Activated naive CD4-positive, alpha-beta T cell treated with anti-CD3 and anti-CD28 coated beads for 36 hours (primary cell): ENCODE measurements at regions not wholly inside any gene's neighbourhood (a gene's known extent, or its start where the extent isn't known, plus 50 kb on each side); places are given as distances from the start of the nearest gene placed in this dataset.
"Not testable (repeated sequence)": the region's sequence is repeated elsewhere in the genome, so short reads cannot be mapped to it uniquely, and the experiment has no call there.

Experiments
- CTCF ChIA-PET: fragments of 350-600 bp; sonication (Branson Sonifier 250); formaldehyde crosslinking; loops from one replicate; lab custom pipeline; 2021; ENCODE audit warnings: antibody characterized with exemption; lab: Charles Lee
- DNase-seq: peaks from one replicate; pipeline ENCODE4 v3.0.0-alpha.2; 2020
- H3K27ac Mint-ChIP-seq: one replicate; pipeline ENCODE4 v1.8.0; 2021; ENCODE audit warnings: mild to moderate bottlenecking, mixed read lengths
- H3K27me3 Mint-ChIP-seq: one replicate; pipeline ENCODE4 v1.8.0; 2021; ENCODE audit warnings: low read depth, mixed read lengths
- H3K36me3 Mint-ChIP-seq: one replicate; pipeline ENCODE4 v1.8.0; 2021; ENCODE audit warnings: low read depth, mixed read lengths
- H3K4me1 Mint-ChIP-seq: one replicate; pipeline ENCODE4 v1.8.0; 2021; ENCODE audit warnings: low read depth, mixed read lengths
- H3K4me3 Mint-ChIP-seq: one replicate; pipeline ENCODE4 v1.8.0; 2021; ENCODE audit warnings: mild to moderate bottlenecking, moderate library complexity, mixed read lengths
- H3K9me3 Mint-ChIP-seq: one replicate; pipeline ENCODE4 v1.8.0; 2021; ENCODE audit warnings: mixed read lengths
- intact Hi-C: fragments of 100-400 bp; cut with micrococcal nuclease; formaldehyde crosslinking; loops from one replicate; pipeline ENCODE4 v1.15.1; 2023

- DNase-seq, result no peak
- no peaks in the 10 kb centered on the region for H3K4me1 Mint-ChIP-seq
- H3K4me3 Mint-ChIP-seq, result no peak overlapping the region
- H3K36me3 Mint-ChIP-seq, result no peaks in the 10 kb centered on the region
- CTCF ChIA-PET, result no interaction called here
- H3K27me3 Mint-ChIP-seq, result peaks cover 3% of the 10 kb centered on the region
- intact Hi-C loops, result no loop called here
- H3K9me3 Mint-ChIP-seq, result no peaks in the 10 kb centered on the region
- H3K27ac Mint-ChIP-seq, result no peak overlapping the region
Measured at GRCh38 chr4:72205298-72205697, 173.5 kb downstream of the NPFFR2 start.

- CTCF ChIA-PET, result no interaction called here
- Mint-ChIP-seq H3K4me1 (no peaks in the 10 kb centered on the region), H3K36me3 (no peaks in the 10 kb centered on the region), H3K9me3 (no peaks in the 10 kb centered on the region), H3K27ac (no peak overlapping the region), H3K4me3 (no peak overlapping the region), H3K27me3 (peaks cover 5% of the 10 kb centered on the region)
- intact Hi-C loops, result no loop called here
- DNase-seq, result no peak
Measured at GRCh38 chr4:72205831-72206230, 174.0 kb downstream of the NPFFR2 start.

- CTCF ChIA-PET, result no interaction called here
- H3K36me3 Mint-ChIP-seq, result no peaks in the 10 kb centered on the region
- H3K9me3 Mint-ChIP-seq, result no peaks in the 10 kb centered on the region
- intact Hi-C loops, result no loop called here
- no peaks in the 10 kb centered on the region for H3K4me1 Mint-ChIP-seq
- no peak overlapping the region for H3K27ac Mint-ChIP-seq
- H3K27me3 Mint-ChIP-seq, result peaks cover 5% of the 10 kb centered on the region
- no peak overlapping the region for H3K4me3 Mint-ChIP-seq
- DNase-seq, result no peak
Measured at GRCh38 chr4:72207196-72207595, 175.4 kb downstream of the NPFFR2 start.

- Mint-ChIP-seq H3K27ac (no peak overlapping the region), H3K4me3 (no peak overlapping the region), H3K36me3 (no peaks in the 10 kb centered on the region), H3K27me3 (peaks cover 5% of the 10 kb centered on the region), H3K4me1 (no peaks in the 10 kb centered on the region), H3K9me3 (no peaks in the 10 kb centered on the region)
- no peak for DNase-seq
- CTCF ChIA-PET, result no interaction called here
- intact Hi-C loops, result no loop called here
Measured at GRCh38 chr4:72208421-72209075, 176.7 kb downstream of the NPFFR2 start.

- CTCF ChIA-PET, result interaction anchor here (0.5 kb wide), 1 partner anchor 20 kb away, joined by 3 read pairs; no protein-coding TSS in a partner anchor
- no peak for DNase-seq
- no peak overlapping the region for H3K27ac Mint-ChIP-seq
- no peak overlapping the region for H3K4me3 Mint-ChIP-seq
- peaks cover 5% of the 10 kb centered on the region for H3K27me3 Mint-ChIP-seq
- H3K9me3 Mint-ChIP-seq, result peaks cover 3% of the 10 kb centered on the region
- no peaks in the 10 kb centered on the region for H3K36me3 Mint-ChIP-seq
- no peaks in the 10 kb centered on the region for H3K4me1 Mint-ChIP-seq
- intact Hi-C loops, result no loop called here
Measured at GRCh38 chr4:72209600-72209999, 177.8 kb downstream of the NPFFR2 start.

- H3K36me3 Mint-ChIP-seq, H3K4me1 Mint-ChIP-seq, H3K4me3 Mint-ChIP-seq, CTCF ChIA-PET, H3K27ac Mint-ChIP-seq, H3K9me3 Mint-ChIP-seq, DNase-seq, intact Hi-C loops, H3K27me3 Mint-ChIP-seq: not testable (repeated sequence)
Measured at GRCh38 chr4:72213763-72214162, 182.0 kb downstream of the NPFFR2 start.

- Mint-ChIP-seq H3K9me3 (peaks cover 3% of the 10 kb centered on the region), H3K4me1 (no peaks in the 10 kb centered on the region), H3K36me3 (no peaks in the 10 kb centered on the region), H3K4me3 (no peak overlapping the region), H3K27me3 (peaks cover 2% of the 10 kb centered on the region), H3K27ac (no peak overlapping the region)
- CTCF ChIA-PET, result no interaction called here
- intact Hi-C loops, result no loop called here
- DNase-seq, result no peak
Measured at GRCh38 chr4:72215198-72215597, 183.4 kb downstream of the NPFFR2 start.

GRCh38 chr4:72216539-72217277 lies 184.9 kb downstream of the NPFFR2 start:
- Mint-ChIP-seq H3K27me3 (no peaks in the 10 kb centered on the region), H3K4me1 (no peaks in the 10 kb centered on the region), H3K4me3 (no peak overlapping the region), H3K9me3 (peaks cover 3% of the 10 kb centered on the region), H3K36me3 (no peaks in the 10 kb centered on the region), H3K27ac (no peak overlapping the region)
- CTCF ChIA-PET, result interaction anchor here (0.8 kb wide), 1 partner anchor 1787 kb away, joined by 3 read pairs; no protein-coding TSS in a partner anchor
- no peak for DNase-seq
- intact Hi-C loops, result no loop called here

GRCh38 chr4:72218953-72219352 lies 187.2 kb downstream of the NPFFR2 start:
- no peak for DNase-seq
- intact Hi-C loops, result no loop called here
- CTCF ChIA-PET, result interaction anchor here (0.6 kb wide), 1 partner anchor 1145 kb away, joined by 7 read pairs; no protein-coding TSS in a partner anchor
- Mint-ChIP-seq H3K36me3 (no peaks in the 10 kb centered on the region), H3K27me3 (no peaks in the 10 kb centered on the region), H3K9me3 (peaks cover 3% of the 10 kb centered on the region), H3K4me1 (no peaks in the 10 kb centered on the region), H3K4me3 (no peak overlapping the region), H3K27ac (no peak overlapping the region)
